C4-2B (cell line): ENCODE measurements at regions not wholly inside any gene's neighbourhood (a gene's known extent, or its start where the extent isn't known, plus 50 kb on each side); places are given as distances from the start of the nearest gene placed in this dataset.
"Not testable (repeated sequence)": the region's sequence is repeated elsewhere in the genome, so short reads cannot be mapped to it uniquely, and the experiment has no call there.

Experiments used
- H3K27ac ChIP-seq: fragments of 450-650 bp; 2 replicates; pipeline ENCODE4 v1.5.1; 2017
- CTCF ChIP-seq: fragments of 450-650 bp; conservative IDR thresholded peaks from 2 replicates; pipeline ENCODE4 v1.5.1; 2017; ENCODE audit warnings: mild to moderate bottlenecking
- ZFX ChIP-seq: fragments of 450-650 bp; IDR thresholded peaks from 2 replicates; pipeline ENCODE4 v1.6.1; 2017

GRCh38 chr7:115327326-115327725, 405.4 kb downstream of the MDFIC start:
- H3K27ac ChIP-seq, result no peak overlapping the region
- no peak for TF ChIP-seq CTCF
- TF ChIP-seq ZFX, result no peak

GRCh38 chr7:115319541-115319940, 397.6 kb downstream of the MDFIC start:
- TF ChIP-seq ZFX (no peak), CTCF (no peak)
- H3K27ac ChIP-seq, result no peak overlapping the region

- H3K27ac ChIP-seq, result not testable (repeated sequence)
Observed at GRCh38 chr7:115310316-115310715, 388.4 kb downstream of the MDFIC start.

- TF ChIP-seq CTCF, result no peak
- no peak for TF ChIP-seq ZFX
- H3K27ac ChIP-seq, result no peak overlapping the region
Observed at GRCh38 chr7:115306586-115306985, 384.7 kb downstream of the MDFIC start.

- TF ChIP-seq ZFX (no peak), CTCF (no peak)
- H3K27ac ChIP-seq, result no peak overlapping the region
Observed at GRCh38 chr7:115300231-115300870, 378.5 kb downstream of the MDFIC start.

- no peak overlapping the region for H3K27ac ChIP-seq
- TF ChIP-seq ZFX (no peak), CTCF (no peak)
Observed at GRCh38 chr7:115299397-115300037, 377.6 kb downstream of the MDFIC start.

GRCh38 chr7:115297656-115298055, 375.8 kb downstream of the MDFIC start:
- H3K27ac ChIP-seq, result no peak overlapping the region
- TF ChIP-seq CTCF, result no peak
- no peak for TF ChIP-seq ZFX

- no peak for TF ChIP-seq CTCF
- TF ChIP-seq ZFX, result no peak
- H3K27ac ChIP-seq, result no peak overlapping the region
Observed at GRCh38 chr7:115293628-115294240, 371.8 kb downstream of the MDFIC start.
